ENCODE measurements at regions not wholly inside any gene's neighbourhood (a gene's known extent, or its start where the extent isn't known, plus 50 kb on each side); places are given as distances from the start of the nearest gene placed in this dataset.

GRCh38 chr5:60376860-60377259 lies 323.1 kb downstream of the DEPDC1B start:
- no peak for TF ChIP-seq GATA3 (IDR thresholded peaks at IDR 0.05; ENCODE audit: low read depth, low read length)
- TF ChIP-seq GATA2 (IDR thresholded peaks at IDR 0.05; ENCODE audit: low read depth, low read length): no peak

All from SH-SY5Y (cell line).